ENCODE measurements at regions not wholly inside any gene's neighbourhood (a gene's known extent, or its start where the extent isn't known, plus 50 kb on each side); places are given as distances from the start of the nearest gene placed in this dataset.

DNA sequence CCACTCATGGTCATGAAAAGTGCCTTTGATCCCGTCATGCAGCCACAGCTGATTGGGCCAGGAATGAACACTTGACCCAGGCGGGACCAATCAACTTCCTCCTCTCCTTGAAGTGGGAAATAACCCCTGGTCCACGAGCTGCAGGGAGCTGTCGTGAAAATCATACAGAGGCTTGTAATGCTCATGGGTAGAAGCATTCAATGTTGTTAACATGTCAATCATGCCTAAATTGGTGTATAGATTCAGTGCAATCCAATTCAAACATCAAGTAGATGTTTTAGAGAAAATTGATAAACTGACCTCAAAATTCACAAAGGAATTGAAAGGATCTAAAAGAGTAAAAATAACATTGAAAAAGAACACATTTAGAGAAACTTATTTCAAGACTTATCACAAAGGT lies 1019.0 kb upstream of the TMEM132C start:
- DNase-seq (ENCODE audit: low read depth in 4 of 4, low spot score in 2 of 4), result no peak

DNA sequence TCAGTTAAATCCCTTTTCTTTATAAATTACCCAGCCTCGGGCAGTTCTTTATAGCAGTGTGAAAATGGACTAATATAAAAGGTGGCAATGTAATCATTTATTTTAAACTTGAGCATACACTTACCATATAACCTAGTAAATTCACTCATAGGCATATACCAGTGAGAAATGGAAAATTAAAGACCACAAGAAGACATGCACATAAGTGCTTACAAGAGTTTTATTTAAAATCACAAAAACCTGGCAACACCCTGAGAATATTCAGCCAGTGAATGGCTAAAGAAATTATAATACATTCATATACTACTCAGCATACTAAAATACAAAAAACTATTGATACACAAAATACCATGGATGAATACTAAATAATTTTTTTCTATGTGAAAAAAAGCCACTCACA lies 1017.5 kb upstream of the TMEM132C start:
- no peak for DNase-seq (ENCODE audit: low read depth in 4 of 4, low spot score in 2 of 4)

DNA sequence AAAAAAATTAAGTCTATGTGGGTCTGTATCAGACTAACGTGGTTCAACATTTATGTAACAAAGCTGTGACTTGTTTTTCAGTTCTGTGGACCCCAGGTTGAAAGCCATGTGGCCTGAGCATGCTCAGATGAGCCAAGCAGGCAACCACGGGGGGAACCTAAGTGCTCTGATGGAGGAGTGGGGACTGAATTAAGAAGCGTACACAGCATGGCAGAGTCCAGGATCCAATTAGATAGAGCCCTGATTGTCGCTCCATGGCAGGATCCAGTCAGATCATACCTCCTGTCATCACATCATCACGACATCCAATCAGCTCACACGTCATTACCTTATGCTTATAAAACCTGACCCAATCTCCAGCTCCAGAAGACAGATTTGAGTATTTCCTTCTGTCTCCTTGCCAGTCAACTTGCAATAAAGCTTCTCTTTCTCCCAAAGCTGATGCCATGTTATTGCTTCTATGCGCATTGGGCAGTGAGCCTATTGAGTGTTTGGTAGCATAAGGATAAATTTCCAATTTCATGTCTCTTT lies 1013.1 kb upstream of the TMEM132C start:
- DNase-seq (ENCODE audit: low read depth in 4 of 4, low spot score in 2 of 4), result no peak

DNA sequence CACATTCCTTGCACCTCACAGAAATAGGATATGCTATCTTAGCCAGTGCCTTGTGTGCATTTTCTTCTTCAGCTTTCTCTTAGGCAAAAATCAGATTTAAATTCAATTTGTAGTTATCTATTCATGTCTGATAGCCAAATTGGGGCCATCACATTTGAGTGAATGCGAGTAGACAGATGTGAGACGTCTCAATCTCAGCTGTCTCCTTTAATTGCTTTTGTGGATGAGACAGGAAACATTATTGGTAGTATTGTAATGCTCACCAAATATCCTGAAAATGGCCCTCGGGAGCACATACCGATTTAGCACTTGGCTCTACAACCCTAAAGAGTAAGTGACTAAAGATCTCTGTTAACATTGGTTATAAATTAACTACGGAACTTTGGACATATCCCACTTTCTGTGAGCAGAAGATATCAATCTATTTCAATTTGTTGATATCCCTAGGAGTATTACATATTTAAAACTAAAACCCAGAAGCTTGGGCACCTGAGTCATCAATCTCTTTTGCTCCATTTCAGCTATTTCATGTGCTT lies 1012.5 kb upstream of the TMEM132C start:
- no peak for DNase-seq (ENCODE audit: low read depth in 4 of 4, low spot score in 2 of 4)

DNA sequence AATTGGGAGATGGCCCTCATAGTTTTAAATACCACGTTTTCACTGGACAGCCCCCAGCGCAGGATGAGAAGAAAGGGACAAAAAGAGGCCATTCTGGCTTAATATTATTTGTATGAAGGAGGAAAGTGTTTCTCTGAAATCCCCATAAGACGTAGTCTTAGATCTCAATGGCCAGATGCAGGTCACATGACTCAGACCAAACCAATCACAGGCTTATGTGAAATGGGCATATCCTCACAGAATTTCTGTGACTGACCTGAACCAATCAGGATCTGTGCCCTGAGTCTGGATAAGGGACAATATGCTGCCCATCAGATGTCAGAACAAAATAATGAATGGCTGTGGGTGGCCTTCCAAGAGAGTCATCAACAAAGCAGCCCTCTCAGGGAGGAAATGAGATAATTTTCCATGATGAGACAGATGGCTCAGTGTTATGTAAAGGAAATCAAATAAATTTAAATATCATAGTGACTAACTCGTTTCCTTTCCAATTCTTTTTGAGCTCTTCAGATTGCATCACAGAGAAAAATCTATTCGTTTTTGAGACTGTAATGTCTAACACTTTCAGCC lies 1009.5 kb upstream of the TMEM132C start:
- no peak for DNase-seq (ENCODE audit: low read depth in 4 of 4, low spot score in 2 of 4)

DNA sequence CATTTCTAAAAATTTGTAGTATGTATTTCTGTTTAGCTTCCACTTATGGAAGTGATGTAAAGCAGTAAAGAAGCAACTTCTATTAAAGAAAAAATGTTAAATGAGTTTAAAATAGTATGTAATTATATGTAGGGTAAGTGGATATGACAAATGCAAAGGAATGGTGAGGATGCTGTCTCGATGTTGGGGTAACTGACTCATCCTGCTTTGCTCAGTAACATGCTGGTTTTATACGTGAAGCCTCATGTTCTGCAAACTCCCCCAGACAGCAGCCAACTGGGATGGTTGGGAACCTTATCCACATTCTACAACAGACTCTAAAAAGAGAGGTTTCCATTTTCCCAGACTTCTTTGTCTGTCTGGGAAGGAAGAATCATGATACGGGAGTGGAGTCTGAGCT lies 1006.4 kb upstream of the TMEM132C start:
- no peak for DNase-seq (ENCODE audit: low read depth in 4 of 4, low spot score in 2 of 4)

DNA sequence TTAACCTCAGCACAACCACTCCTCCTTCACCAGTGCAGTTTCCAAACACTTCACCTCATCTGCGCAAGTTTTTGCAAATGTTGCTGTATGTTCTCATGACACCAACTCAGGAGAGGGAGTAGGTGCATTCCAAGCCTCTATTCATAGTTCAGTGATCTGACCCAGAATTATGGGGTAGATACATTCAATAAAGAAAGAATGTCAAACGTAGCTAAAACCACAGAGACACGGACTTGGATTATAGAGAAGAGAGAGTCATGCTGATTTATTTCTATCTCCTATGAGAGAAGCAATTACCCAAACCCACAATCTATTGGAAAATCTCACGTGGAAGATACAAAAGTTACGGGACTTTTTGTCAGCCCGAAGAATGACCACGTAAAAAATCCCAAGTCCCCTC lies 1006.0 kb upstream of the TMEM132C start:
- no peak for DNase-seq (ENCODE audit: low read depth in 4 of 4, low spot score in 2 of 4)

DNA sequence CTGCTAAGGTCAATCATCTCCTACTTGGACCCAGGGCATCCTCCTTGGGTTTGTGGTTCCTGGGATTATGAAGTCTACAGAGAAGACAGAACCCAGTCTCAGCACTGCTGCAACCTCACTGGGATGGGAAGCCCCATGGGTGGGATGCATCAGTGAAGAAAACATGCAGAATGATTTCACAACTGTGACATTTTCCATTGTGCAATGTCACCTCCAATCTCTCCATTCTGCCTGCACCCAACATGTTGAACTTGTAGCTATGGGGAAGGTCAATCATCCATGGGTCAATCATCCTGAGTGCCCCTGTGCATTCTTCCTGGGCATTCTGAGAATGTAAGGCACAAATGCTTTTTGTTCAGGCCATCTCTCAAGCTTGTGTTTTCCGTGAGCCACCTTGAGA lies 1004.4 kb upstream of the TMEM132C start:
- DNase-seq (ENCODE audit: low read depth in 4 of 4, low spot score in 2 of 4), result no peak

DNA sequence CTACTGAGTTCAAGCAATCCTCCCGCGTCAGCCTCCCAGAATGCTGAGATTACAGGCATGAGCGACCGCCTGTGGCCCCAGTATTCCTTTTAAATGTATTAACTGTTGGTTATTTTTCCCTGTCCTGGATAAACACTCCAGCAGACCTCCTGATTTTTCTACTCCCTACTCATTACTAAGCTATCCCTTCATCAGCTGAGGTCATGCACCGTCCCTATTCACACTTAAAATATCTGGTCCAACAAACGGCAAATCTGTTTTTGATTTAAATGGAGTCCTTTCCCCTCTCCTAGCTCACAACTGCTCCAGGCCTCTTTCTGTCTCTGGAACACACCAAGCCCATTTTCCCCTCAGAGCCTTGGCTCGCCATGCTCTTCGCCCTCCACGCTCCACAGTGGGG lies 1003.3 kb upstream of the TMEM132C start:
- no peak for DNase-seq (ENCODE audit: low read depth in 4 of 4, low spot score in 2 of 4)

DNA sequence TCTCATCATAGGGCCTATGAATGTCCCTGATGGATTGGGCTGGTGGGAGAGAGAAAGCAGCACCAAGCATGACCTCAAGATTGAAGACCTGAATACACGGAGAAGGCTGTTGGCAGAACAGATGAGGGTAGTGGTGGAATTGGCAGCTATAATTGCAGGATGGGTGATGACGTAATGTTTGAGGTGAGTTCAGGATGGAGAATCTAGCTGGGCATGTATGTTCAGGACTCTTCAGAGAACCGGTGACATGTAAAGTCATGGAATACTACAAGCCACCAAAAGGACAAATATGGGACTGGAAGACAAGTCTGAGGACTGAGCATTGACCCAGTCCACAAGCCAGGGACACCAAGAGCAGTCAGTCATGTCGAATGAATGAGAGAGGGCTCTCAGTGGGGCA lies 999.8 kb upstream of the TMEM132C start:
- no peak for DNase-seq (ENCODE audit: low read depth in 4 of 4, low spot score in 2 of 4)

DNA sequence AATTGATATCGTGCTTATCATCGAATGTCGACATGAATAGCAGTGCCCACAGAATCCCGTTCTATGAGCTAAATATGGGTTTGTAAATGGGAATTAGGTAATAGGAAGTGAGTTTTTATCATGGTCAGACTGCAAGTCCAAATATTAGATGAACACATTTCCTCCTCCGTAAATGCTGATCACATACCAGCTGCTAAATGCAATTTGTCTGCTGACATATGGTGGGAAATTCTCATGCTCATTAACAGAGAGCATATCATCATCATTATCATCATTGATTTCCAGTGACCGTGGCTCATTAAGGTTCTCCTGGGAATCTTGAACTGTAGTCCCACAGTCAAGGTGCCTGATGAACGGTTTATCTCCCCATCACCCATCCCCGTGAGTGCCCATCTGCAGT lies 998.8 kb upstream of the TMEM132C start:
- DNase-seq (ENCODE audit: low read depth in 4 of 4, low spot score in 2 of 4), result no peak

DNA sequence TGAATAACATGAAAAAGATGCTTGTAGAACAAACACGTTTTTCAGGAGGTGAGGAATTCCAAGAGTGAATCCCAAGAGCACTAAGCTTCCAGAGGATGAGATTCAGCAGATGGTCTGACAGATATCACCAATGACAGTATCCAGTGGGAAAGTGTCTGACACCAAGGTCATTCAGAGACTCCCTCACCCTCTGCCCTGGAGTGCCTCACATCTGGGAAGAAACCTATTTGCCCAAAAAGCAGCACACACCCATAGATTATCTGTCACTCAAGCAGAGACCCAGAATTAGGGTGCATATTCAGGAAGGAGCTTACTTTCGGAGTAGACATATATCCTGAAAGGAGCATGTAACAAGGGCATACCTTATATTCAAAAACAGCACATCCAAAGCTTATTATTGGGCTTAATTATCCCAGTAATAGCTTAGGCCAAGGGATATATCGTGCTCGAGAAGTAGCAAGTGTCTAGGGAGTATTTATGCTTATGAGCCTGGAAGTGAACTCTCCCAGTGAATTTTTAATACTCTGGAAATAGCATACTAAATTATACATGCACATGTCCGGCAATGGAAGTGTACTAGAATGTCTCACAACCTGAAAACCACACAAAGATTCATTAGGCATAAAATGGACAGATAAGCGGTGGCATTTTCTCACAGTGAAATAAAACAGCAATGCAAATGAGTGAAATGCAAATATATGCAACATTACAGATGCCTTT lies 998.1 kb upstream of the TMEM132C start:
- no peak for DNase-seq (ENCODE audit: low read depth in 4 of 4, low spot score in 2 of 4)

DNA sequence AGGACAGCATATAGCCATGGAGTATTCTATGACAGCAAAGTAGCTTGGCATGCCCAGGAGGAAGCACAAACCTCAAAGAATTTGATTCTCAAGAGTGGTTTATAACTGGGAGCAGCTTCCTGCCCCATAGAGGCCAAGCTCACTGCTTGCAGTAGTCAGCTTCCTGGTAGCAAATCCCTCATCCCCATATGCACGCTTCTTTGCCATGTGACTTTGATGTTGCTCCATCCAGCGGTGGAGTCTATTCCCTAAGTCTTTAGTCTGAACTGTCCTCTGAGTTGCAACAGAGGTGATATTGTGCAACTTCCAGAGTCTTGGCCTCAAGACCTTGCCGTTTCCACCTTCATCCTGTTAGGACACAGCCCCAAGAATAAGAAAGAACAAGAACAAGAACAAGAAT lies 996.8 kb upstream of the TMEM132C start:
- DNase-seq (ENCODE audit: low read depth in 4 of 4, low spot score in 2 of 4), result no peak

DNA sequence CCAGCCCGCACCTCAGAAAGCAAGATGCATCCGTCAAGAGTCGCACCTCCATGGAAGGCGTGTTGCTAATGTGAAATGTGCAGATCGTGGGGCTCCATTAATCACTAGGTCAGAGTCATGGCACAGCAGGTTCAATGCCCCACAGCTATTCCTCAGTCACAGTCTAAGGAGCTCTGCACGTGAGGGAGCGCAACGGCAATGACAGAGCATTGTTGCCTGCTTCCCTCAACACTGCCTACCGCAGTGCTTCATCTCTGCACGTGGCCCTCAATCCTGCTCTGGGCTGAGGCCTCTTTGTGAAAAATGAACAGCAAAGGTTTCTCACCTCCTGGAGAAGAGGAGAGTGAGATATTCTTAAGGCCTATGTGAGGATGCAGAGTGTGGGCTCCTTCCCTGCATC lies 995.2 kb upstream of the TMEM132C start:
- DNase-seq (ENCODE audit: low read depth in 4 of 4, low spot score in 2 of 4), result no peak

DNA sequence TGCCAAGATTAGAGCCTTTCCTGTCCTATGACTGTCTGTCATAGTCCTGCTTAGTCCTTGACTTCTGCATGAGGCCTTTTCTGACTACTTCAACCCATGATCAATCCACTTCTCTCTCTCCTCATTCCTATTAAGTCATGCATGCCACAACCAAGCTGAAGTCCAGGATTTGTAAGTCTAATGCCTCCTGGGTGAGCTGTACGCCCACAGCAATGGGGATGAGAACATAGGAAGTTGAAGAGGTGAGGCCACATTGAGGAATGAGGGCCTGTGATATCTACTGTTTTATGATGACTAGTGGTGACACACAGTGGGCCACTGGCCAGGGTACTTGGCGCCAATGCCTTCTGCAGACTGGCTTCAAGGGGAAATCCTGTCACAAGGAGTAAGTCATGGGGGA lies 994.1 kb upstream of the TMEM132C start:
- DNase-seq (ENCODE audit: low read depth in 4 of 4, low spot score in 2 of 4), result no peak

DNA sequence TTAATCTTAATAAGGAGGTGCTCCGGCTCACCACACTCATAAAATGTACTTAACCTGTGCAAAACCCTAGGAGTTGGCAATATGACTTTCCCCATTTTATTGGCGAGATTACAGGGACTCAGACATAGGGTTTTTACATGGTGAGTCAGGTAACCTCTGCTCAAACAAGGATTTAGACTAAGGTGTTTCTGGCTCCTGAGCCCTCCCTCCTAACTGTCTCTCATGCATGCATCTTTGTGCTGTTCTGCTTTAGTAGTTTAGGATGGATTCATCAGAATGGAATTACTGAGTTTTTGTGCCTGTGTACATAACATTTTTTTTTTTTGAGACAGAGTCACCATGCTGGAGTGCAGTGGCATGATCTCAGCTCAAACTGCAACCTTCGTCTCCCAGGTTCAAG lies 993.3 kb upstream of the TMEM132C start:
- DNase-seq (ENCODE audit: low read depth in 4 of 4, low spot score in 2 of 4), result no peak

DNA sequence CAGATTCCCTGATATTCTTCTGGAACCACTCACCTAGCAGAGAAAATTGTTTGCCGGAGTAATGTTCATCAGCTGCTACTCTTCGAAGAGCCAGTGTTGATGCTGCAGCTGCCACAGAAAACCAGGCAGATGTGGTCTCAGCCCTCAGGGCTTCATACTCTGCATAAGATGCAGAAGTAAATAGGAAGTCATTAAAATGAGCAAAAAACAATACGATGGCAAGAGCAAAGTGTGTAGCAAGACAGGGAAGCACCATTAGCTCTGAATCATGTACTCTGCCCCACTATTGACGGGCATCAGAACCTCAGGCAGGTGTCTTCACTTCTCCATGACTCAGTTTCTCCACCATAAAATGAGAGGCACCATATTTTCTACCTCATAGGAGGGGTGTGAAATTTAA lies 991.6 kb upstream of the TMEM132C start:
- no peak for DNase-seq (ENCODE audit: low read depth in 4 of 4, low spot score in 2 of 4)

DNA sequence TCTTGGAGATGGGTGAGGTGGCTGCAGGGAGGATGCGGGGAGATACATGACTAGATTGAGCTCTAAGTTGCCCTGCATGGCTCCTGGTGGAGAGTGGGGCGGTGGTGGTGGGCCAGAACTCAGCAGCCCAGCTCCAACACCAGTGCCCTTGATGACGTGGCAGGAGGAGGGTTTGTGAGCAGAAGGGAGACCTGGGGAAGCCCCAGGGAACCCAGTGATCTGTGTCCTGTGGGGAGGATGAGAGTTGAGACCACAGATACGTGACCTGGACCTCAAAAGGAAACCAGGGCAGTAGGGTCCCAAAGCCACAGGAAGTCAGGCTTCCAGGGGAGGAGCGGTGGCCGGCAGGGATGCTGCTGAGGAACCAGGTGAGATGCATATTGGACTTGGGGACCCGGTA lies 989.1 kb upstream of the TMEM132C start:
- DNase-seq (ENCODE audit: low read depth in 4 of 4, low spot score in 2 of 4), result no peak

DNA sequence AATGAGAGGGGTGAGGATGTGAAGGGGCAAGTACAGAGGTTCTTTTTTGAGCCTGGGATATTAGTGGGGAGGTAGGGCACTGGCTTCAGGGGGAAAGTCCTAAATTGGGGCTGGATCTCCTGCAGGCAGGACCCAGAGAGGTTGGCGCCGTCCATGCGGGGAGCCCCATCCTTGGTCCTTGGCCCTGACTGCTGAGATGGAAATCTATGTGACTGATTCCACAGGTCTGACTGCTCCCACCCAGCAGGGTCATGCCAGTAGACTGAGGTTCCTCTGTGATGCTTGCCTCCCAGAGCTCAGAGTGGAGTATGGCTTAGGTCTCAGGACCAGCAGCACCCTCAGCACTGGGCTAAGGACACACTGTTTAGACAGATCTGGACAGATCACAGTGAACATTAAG lies 988.6 kb upstream of the TMEM132C start:
- DNase-seq (ENCODE audit: low read depth in 4 of 4, low spot score in 2 of 4), result no peak

DNA sequence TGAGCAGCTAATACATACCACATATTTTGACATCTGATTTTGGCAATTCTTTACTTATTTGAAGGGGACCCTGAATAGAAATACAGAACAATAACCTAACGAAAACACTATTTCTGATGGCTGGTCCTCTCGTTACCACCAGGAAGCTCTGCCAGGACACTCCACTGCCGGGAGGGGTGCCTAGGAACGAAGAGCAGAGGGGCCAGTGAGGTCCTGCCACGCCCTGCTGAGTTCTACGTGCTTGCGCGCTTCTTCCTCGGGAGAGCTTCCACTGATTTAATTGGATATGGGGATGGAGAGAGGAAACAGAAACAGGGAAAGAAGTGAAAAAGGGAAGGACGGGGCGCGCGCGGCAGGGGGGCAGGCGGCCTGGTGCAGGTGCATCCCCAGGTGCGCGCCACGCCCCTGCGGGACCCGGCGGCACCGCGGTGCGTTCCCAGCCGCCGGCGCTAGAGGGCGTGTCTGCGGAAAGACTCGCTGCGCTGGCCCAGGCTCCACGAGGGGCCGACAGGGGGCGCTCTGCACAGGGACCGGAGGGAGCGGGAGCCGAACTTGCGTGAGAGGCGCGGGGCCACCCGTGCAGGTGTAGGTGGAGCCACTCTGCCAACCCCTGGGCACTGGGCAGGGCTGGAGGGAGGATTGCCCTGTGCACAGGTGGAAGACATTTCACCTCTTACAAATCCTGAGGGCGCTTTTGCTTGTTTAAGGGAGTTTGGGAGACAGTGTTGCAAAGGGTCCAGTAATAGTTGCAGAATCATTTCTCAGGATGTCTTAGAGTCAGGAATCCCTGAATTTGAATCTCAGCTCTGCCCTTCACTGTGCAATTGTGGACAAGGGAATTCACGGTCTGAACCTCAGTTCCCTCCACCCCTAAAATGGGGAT lies 986.3 kb upstream of the TMEM132C start:
- no peak for DNase-seq (ENCODE audit: low read depth in 4 of 4, low spot score in 2 of 4)

DNA sequence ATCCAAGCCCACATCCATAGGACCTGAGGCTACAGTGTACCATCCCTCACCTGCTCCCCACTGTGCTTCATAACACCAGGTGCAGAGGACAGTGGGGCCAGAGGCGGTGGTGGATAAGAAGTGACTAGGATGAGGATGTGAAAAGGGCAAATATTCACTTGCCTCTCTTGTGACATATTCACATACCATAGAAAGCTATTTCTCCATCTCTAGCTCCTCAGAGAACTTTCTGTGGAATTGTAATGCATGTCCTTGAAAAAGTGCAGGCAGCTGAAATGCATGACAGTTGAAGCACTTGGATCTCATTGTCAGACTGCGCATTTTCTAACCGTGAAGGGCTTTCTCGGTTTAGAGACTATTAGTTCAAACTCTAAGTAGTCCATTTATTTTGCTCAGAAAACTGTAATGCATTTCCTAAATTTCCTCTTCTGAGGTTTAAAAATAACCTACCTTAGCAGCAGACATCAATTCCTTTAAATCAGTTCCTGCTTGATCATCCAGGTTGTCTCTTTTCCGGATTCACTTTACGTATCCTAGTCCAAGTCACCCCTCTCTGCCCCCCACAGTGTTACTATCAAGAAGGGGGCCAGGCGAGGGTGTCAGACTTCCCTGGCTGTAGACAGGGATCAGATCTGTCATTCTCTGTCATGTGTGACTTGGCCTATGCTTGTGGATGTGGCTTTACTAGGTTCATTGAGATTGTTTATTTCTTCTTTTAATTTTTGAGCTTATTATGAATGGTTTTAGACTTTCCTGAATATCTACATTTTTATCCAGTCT lies 984.0 kb upstream of the TMEM132C start:
- no peak for DNase-seq (ENCODE audit: low read depth in 4 of 4, low spot score in 2 of 4)

Data from left renal cortex interstitium (tissue), 4 donors.